ENCODE measurements at regions not wholly inside any gene's neighbourhood (a gene's known extent, or its start where the extent isn't known, plus 50 kb on each side); places are given as distances from the start of the nearest gene placed in this dataset.

- TF ChIP-seq CTCF (IDR thresholded peaks at IDR 0.05) (no peak), POLR2AphosphoS5 (IDR thresholded peaks at IDR 0.05) (no peak)
Observed at GRCh38 chr11:109991835-109992234, 101.4 kb upstream of the ZC3H12C start.
